ENCODE measurements at regions not wholly inside any gene's neighbourhood (a gene's known extent, or its start where the extent isn't known, plus 50 kb on each side); places are given as distances from the start of the nearest gene placed in this dataset.

- DNase-seq (ENCODE audit: extremely low spot score), result no peak
- WGBS, result 80% methylated on average over 1 of the region's 1 CpG
- no peak overlapping the region for H3K27ac ChIP-seq (ENCODE audit: low read depth)
- H3K36me3 ChIP-seq (ENCODE audit: insufficient read depth), result no peaks in the 10 kb centered on the region
- H3K4me1 ChIP-seq (ENCODE audit: insufficient read depth), result no peaks in the 10 kb centered on the region
- no peak overlapping the region for H3K4me3 ChIP-seq (ENCODE audit: low read depth, low read length)
Observed at GRCh38 chr18:76747676-76748075, 74.7 kb upstream of the ZNF236 start.

- WGBS, result 92% methylated on average over 3 of the region's 3 CpGs
- no peaks in the 10 kb centered on the region for H3K36me3 ChIP-seq (ENCODE audit: insufficient read depth)
- H3K4me1 ChIP-seq (ENCODE audit: insufficient read depth), result no peaks in the 10 kb centered on the region
- no peak for DNase-seq (ENCODE audit: extremely low spot score)
- H3K4me3 ChIP-seq (ENCODE audit: low read depth, low read length), result no peak overlapping the region
- no peak overlapping the region for H3K27ac ChIP-seq (ENCODE audit: low read depth)
Observed at GRCh38 chr18:76741346-76741745, 81.0 kb upstream of the ZNF236 start.

- no peak for DNase-seq (ENCODE audit: extremely low spot score)
- H3K27ac ChIP-seq (ENCODE audit: low read depth), result no peak overlapping the region
- no peak overlapping the region for H3K4me3 ChIP-seq (ENCODE audit: low read depth, low read length)
- WGBS, result 93% methylated on average over 18 of the region's 18 CpGs
- H3K36me3 ChIP-seq (ENCODE audit: insufficient read depth), result no peaks in the 10 kb centered on the region
- no peaks in the 10 kb centered on the region for H3K4me1 ChIP-seq (ENCODE audit: insufficient read depth)
Observed at GRCh38 chr18:76736309-76736708, 86.0 kb upstream of the ZNF236 start.

GRCh38 chr18:76730901-76731300, 91.5 kb upstream of the ZNF236 start:
- Histone ChIP-seq H3K36me3 (ENCODE audit: insufficient read depth) (no peaks in the 10 kb centered on the region), H3K4me1 (ENCODE audit: insufficient read depth) (no peaks in the 10 kb centered on the region)
- 43% methylated on average over 2 of the region's 2 CpGs for WGBS

GRCh38 chr18:76727589-76727988, 94.8 kb upstream of the ZNF236 start:
- no peaks in the 10 kb centered on the region for H3K4me1 ChIP-seq (ENCODE audit: insufficient read depth)
- H3K4me3 ChIP-seq (ENCODE audit: low read depth, low read length), result no peak overlapping the region
- H3K27ac ChIP-seq (ENCODE audit: low read depth), result no peak overlapping the region
- DNase-seq (ENCODE audit: extremely low spot score), result no peak
- H3K36me3 ChIP-seq (ENCODE audit: insufficient read depth), result no peaks in the 10 kb centered on the region
- 52% methylated on average over 1 of the region's 1 CpG for WGBS

More at GRCh38 chr18:76730901-76731300, 91.5 kb upstream of the ZNF236 start:
- DNase-seq (ENCODE audit: extremely low spot score), result no peak
- Histone ChIP-seq H3K27ac (ENCODE audit: low read depth) (no peak overlapping the region), H3K4me3 (ENCODE audit: low read depth, low read length) (no peak overlapping the region)

GRCh38 chr18:76725445-76725844, 96.9 kb upstream of the ZNF236 start:
- DNase-seq (ENCODE audit: extremely low spot score), result no peak
- Histone ChIP-seq H3K27ac (ENCODE audit: low read depth) (no peak overlapping the region), H3K4me3 (ENCODE audit: low read depth, low read length) (no peak overlapping the region), H3K4me1 (ENCODE audit: insufficient read depth) (no peaks in the 10 kb centered on the region), H3K36me3 (ENCODE audit: insufficient read depth) (no peaks in the 10 kb centered on the region)
- 44% methylated on average over 2 of the region's 2 CpGs for WGBS

- Histone ChIP-seq H3K4me3 (ENCODE audit: low read depth, low read length) (no peak overlapping the region), H3K27ac (ENCODE audit: low read depth) (no peak overlapping the region), H3K4me1 (ENCODE audit: insufficient read depth) (no peaks in the 10 kb centered on the region), H3K36me3 (ENCODE audit: insufficient read depth) (no peaks in the 10 kb centered on the region)
- WGBS, result 95% methylated on average over 14 of the region's 14 CpGs
- no peak for DNase-seq (ENCODE audit: extremely low spot score)
Observed at GRCh38 chr18:76722224-76723061, 99.9 kb upstream of the ZNF236 start.

- H3K4me1 ChIP-seq (ENCODE audit: insufficient read depth), result no peaks in the 10 kb centered on the region
- H3K27ac ChIP-seq (ENCODE audit: low read depth), result no peak overlapping the region
- WGBS, result 84% methylated on average over 9 of the region's 9 CpGs
Observed at GRCh38 chr18:76721207-76721996, 101.0 kb upstream of the ZNF236 start.

GRCh38 chr18:76720683-76721082, 101.7 kb upstream of the ZNF236 start:
- DNase-seq (ENCODE audit: extremely low spot score), result no peak
- Histone ChIP-seq H3K4me1 (ENCODE audit: insufficient read depth) (no peaks in the 10 kb centered on the region), H3K36me3 (ENCODE audit: insufficient read depth) (no peaks in the 10 kb centered on the region), H3K4me3 (ENCODE audit: low read depth, low read length) (no peak overlapping the region), H3K27ac (ENCODE audit: low read depth) (no peak overlapping the region)
- WGBS, result 75% methylated on average over 5 of the region's 5 CpGs

More at GRCh38 chr18:76721207-76721996, 101.0 kb upstream of the ZNF236 start:
- no peak for DNase-seq (ENCODE audit: extremely low spot score)
- Histone ChIP-seq H3K36me3 (ENCODE audit: insufficient read depth) (no peaks in the 10 kb centered on the region), H3K4me3 (ENCODE audit: low read depth, low read length) (no peak overlapping the region)

GRCh38 chr18:76715012-76715610, 107.2 kb upstream of the ZNF236 start:
- no peak for DNase-seq (ENCODE audit: extremely low spot score)
- 88% methylated on average over 16 of the region's 16 CpGs for WGBS
- H3K36me3 ChIP-seq (ENCODE audit: insufficient read depth), result no peaks in the 10 kb centered on the region
- no peaks in the 10 kb centered on the region for H3K4me1 ChIP-seq (ENCODE audit: insufficient read depth)
- H3K27ac ChIP-seq (ENCODE audit: low read depth), result no peak overlapping the region
- H3K4me3 ChIP-seq (ENCODE audit: low read depth, low read length), result no peak overlapping the region

- no peaks in the 10 kb centered on the region for H3K4me1 ChIP-seq (ENCODE audit: insufficient read depth)
- 97% methylated on average over 8 of the region's 8 CpGs for WGBS
- DNase-seq (ENCODE audit: extremely low spot score), result no peak
Observed at GRCh38 chr18:76713432-76713831, 108.9 kb upstream of the ZNF236 start.

GRCh38 chr18:76712511-76713140, 109.7 kb upstream of the ZNF236 start:
- WGBS, result 86% methylated on average over 16 of the region's 16 CpGs
- H3K4me3 ChIP-seq (ENCODE audit: low read depth, low read length), result no peak overlapping the region
- no peak for DNase-seq (ENCODE audit: extremely low spot score)
- no peaks in the 10 kb centered on the region for H3K36me3 ChIP-seq (ENCODE audit: insufficient read depth)
- H3K4me1 ChIP-seq (ENCODE audit: insufficient read depth), result no peaks in the 10 kb centered on the region
- H3K27ac ChIP-seq (ENCODE audit: low read depth), result no peak overlapping the region

More at GRCh38 chr18:76713432-76713831, 108.9 kb upstream of the ZNF236 start:
- no peaks in the 10 kb centered on the region for H3K36me3 ChIP-seq (ENCODE audit: insufficient read depth)
- no peak overlapping the region for H3K4me3 ChIP-seq (ENCODE audit: low read depth, low read length)
- H3K27ac ChIP-seq (ENCODE audit: low read depth), result no peak overlapping the region
